Stimulated activated CD8-positive, alpha-beta memory T cell treated with anti-CD3 and anti-CD28 coated beads, Interleukin-15, amount 100 ng/mL, for 1 hour (primary cell): ENCODE measurements at regions not wholly inside any gene's neighbourhood (a gene's known extent, or its start where the extent isn't known, plus 50 kb on each side); places are given as distances from the start of the nearest gene placed in this dataset.

ENCODE experiments used
- DNase-seq: peaks from one replicate; pipeline ENCODE4 v3.0.0-alpha.2; 2020; ENCODE audit warnings: low read depth

DNA sequence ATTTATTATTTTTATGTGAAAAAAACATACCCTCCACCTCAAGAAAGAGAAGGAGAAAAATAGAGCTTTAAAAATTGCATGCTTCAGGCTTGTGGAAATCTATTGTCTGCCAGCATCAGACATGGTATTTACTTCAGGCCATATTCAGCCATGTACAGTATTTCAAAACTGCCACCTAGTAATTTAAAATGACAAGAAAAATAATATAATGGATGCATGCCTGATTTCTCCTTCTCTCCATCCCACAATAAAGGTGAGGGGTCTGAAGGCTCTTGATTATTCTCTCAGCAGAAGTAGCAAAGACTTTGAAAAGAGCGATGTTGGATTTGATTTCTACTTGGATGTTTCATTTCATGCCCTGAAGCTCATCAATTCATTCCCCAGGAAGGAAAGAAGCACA is 250.7 kb downstream of the TBC1D4 start:
- no peak for DNase-seq

DNA sequence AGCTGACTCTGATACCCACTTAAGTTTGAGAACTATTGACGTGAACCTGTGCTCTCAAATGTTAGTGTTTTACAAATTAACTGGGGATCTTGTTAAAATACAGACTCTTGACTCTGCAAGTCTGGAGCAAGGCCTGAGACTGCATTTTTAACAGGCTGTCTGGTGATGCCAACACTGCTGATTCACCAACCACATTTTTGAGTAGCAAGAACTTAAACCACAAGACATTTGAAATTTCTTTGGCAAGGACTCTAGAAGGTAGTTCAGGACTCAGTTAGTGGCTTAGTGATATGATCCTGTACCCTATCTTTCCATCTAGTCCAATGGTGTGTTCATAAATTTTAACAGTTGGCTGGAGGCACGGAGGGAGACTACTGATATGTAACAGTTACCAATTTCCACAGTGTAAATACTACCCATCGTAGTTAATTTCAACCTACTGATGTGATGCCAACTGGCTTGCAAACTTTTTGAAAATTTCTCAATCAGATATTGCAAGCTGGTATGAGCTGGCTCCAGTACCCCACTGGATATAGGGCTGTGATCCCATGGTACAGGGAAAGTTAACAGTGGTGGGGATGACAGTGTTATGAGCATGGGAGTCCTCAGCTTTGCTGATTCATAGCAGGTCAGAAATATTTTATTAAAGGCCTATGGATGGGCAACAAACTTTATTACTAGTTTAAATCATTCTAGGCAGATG is 255.1 kb downstream of the TBC1D4 start:
- DNase-seq = no peak

DNA sequence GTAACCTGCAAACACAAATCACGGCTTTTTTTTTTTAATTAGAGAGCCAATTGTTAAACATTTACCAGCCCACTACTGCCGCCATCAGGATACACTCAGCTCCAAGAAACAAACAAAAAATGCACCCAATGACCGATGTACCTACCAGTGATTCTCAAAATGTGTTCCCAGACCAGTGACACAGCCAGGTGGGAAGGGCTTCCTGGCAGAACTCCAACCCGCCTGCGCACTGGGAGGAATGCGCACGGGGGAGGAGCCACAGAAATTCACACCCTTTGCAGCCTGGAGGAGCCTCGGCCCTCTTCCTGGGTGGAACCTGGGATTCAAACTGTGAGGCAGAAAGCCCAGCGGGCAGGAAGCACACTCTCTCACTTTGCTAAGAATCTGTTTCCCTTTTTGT is 255.9 kb downstream of the TBC1D4 start:
- DNase-seq = no peak

DNA sequence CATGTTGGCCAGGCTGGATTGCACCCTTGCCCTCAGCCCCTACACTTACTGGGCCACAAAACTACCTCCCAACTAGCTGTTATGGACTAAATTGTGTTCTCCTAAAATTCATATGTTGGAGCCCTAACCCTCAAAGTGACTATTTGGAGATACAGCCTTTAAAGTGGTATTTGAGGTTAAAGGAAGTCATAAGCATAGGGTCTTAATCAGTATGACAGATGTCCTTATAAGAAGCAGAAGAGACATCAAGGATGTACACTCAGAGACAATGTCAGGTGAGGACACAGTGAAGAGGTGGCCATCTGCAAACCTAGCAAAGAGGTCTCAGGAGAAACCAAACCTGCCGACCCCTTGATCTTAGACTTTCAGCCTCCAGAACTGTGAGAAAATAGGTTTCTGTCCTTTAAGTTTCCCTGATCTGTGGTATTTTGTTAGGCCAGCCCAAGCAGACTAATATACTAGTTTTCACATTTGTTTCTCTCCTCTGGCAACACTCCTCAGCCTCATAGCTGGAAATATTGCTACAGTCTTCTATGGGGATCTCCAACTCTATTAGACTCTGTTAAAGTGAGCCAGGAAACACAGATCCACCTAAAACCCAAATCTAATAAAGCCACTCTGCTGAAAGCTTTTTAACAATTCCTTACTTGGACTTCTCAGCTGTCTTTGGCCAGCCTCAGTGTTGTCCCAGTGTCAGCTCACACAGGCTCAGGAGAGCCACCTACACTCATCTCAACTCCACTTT is 256.5 kb downstream of the TBC1D4 start:
- DNase-seq = no peak

DNA sequence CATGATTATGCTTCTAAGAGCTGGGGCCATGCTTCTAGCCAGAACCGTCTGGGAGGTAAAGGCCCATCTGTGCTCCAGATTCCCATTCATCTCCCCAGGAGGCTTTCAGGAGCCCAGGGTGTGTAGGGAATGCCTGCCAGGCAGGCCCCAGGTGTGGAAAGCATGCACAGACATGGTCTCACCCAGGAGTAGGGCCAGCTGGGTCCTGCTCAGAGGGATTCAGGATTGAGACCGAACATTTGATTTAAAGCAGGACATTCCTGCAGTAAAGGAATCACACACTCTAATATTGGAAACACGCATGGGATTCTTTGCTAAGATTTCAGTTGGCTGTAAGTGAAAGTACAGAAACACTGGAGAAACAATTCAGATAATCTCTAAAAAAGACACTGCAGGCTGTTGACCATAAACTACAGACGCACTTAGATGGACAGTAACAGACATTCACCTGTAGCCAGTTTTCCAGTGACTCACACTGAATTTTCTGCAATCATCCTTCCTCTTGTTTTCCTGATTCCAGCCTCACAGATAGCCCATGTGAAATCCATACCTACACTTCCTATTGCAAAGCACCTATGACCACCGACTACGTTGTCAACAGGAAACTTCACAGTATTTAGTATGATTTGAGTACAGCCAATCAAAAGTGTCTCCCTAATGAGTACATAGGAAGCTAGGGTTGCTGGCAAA is 257.8 kb downstream of the TBC1D4 start:
- DNase-seq = no peak

DNA sequence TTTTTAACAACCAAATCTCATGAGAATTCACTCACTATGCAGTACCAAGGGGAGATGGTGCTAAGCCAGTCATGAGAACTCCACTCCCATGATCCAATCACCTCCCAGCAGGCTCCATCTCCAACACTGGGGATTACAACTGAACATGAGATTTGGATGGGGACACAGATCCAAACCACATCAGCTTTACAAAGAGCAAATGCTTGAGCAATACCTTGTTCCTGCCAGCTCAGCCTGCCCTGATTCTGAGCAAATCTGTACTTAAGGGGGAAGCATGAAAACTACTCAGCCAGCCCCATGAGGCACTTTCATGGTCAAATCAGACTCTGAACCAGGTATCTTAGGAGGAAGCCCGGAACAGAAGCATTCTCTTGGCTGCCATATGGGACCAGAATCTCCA is 259.9 kb downstream of the TBC1D4 start:
- no peak for DNase-seq

DNA sequence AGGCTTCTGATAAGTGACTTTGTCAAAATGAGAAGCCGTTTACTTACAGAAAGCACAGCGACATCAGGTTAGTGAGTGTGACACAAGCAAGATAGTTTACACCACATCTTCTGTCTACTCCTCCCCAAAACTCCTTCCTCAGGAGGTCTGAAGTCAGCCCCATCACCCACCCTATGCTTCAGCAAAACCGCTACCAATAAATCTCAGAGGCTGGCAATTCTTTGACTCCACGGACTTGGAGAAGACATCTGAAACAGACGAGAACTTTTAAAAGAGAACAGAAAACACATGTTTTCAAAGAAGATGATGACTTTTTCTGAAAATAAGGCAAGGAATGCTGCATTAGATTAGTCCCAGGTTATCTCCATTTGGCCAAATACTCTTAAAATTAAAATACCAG is 261.1 kb downstream of the TBC1D4 start:
- no peak for DNase-seq

DNA sequence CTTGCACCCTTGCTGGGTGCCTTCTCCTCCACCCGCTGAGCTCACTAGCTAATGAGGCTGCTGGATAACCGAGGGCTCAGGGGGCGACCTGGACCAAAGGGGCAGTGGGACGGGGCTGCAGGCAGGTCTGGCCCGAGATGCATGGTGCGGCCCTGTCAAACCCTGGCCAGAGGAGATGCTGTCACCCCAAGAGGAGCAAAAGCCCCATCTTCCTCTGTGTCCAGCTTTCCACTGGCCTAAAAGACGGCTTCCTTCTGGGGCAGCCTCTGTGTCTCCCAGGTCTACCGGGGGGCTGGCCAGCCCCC is 261.8 kb downstream of the TBC1D4 start:
- DNase-seq = no peak

DNA sequence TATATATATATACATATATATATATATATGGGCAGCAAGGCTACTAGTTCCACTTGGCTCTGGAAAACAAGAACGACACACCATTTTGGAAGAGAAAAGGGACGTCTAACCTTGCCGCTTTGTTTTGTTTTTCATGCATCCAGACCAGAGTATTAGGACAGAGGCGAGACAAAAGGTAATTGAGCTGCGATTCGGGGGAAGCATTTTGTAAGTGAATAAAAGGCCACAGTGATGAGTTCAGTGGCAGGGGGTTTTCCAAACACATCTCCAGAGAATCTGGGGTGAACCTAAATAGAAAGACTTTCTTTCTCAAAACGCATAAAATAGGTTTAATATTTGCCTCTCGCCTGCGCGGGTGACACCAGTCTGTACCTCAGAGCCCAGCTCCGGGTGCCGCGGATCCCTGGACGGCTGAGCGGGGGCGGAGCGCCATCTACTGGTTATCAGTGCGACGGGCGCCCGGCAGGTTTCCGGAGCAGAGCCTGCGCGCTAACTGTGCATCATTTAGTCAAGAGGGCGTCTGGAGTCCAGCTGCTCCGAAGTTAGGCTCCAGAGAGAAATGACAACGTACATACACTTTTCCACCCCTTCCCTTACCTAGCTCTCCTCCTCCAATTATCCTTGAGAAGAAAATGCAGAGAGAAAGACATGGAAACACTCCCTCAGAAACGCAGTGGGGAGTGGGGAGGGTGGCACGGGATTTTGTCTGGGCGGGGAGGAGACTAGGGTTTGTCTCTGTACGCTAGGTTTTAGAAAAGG is 262.3 kb downstream of the TBC1D4 start:
- DNase-seq = peak; percentile 70

DNA sequence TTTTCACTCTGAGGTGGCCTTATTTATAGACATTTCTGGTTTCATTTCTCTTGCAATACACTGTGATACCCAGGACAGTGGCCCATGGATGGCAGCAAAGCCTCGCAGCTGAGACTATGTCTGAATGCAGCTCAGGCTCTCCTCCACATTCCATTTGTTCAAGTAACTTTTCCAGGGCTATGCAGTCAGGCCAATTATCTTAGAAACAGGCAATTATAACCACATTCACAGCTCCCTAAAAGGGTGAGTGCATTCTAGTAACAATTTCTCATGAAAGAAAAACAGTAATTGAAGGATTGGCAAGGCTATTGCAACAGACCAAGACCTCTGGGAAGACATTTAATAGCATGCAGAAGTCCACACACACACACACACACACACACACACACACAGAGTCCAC is 264.0 kb downstream of the TBC1D4 start:
- DNase-seq = no peak

DNA sequence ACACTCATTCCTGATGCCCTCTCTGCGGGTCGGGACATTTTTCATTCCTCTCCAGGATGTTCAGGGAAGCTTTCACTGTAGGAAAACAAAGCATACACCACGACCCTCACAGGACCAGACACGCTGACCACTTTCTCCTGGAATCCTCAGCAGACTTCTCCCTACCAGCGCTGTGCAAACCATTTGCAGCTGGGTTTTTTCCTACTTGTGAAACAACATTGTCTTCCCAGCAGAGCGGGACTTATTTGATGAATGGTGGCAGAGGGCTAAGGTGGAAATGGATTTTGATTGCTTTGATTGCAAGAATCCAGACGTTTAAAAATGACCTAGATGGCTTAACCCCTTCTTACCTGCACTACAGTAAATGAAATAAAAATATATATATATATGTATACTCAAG is 265.9 kb downstream of the TBC1D4 start:
- DNase-seq = no peak

DNA sequence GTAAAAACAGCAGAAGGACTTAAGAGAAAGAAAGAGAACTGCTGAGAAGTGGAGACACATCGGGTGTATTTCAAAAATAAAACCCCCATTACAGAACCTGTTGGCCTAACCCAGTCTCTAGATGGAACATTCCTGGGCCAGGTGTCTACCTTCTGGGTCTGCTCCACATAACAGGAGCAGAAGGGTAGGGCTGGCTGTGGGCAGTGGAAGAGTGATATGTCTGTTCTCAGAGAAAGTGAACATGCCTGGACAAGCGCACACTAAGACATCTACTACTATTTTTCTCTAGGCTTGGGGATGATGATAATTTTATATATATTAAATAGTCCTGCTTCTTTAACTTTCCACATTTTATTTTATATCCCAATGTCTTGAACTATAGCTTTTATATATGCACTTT is 267.1 kb downstream of the TBC1D4 start:
- no peak for DNase-seq

DNA sequence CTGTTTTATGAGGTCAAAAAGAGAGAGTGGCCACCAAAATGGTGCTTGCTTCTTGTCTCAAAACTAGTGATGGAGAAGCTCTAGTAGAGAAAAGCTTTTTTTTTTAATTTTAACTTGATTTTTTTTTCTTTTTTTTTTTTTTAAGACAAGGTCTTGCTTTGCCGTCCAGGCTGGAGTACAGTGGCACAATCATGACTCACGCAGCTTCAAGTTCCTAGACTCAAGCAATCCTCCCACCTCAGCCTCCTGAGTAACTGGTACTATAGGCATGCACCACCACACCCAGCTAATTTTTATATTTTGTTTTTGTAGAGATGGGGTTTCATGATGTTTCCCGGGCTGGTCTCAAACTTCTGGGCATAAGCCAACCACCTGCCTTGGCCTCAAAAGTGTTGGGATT is 279.0 kb downstream of the TBC1D4 start:
- no peak for DNase-seq

DNA sequence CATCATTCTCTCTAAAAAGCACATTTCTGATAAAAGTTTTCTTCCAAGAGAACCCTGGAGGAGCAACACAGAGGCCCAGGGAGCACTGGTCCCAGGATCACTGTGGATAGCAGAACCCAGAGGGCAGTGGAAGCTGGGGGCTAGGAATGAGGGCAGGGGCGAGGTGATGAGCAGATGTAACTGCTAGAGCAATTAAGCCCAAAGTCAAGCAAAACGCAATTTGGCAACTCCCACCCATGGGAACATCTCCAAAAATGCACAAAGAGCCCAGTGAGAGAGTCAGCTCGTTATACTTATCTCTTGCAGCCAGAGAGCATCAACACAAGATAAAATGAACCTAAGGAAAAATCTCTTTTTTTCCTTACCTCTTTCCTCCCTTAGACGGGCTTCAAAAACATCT is 284.2 kb downstream of the TBC1D4 start:
- no peak for DNase-seq

DNA sequence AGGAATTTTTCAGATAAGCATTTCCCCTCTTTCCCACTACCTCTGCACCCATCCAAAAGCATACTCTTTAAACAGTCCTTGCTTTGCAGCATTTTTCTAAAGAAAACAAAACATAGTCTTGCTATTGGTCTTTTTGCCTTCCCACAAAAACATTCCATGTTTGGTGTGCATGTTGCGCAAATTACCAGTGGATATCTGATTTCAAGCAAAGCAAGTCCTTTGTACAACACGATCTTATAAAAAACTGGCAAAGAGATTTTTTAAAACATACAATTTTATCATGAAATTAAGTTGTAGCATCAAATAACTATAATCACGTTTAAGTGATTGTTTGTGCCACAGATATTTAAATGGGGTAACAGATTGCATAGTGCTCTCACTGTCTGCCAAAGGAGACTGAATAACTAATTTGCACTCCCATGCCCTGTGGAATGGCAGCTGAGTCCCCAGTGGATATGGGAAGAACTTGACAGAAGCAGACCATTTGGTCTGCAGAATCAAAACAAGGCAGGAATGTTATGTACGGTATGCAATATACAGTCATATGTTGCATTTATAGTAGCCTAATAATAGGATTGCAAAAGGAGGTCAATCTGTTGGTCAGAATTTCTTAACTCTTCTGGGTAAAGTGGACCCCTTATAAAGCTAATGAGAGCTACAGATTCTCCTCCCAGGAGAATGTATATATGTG is 285.7 kb downstream of the TBC1D4 start:
- no peak for DNase-seq

DNA sequence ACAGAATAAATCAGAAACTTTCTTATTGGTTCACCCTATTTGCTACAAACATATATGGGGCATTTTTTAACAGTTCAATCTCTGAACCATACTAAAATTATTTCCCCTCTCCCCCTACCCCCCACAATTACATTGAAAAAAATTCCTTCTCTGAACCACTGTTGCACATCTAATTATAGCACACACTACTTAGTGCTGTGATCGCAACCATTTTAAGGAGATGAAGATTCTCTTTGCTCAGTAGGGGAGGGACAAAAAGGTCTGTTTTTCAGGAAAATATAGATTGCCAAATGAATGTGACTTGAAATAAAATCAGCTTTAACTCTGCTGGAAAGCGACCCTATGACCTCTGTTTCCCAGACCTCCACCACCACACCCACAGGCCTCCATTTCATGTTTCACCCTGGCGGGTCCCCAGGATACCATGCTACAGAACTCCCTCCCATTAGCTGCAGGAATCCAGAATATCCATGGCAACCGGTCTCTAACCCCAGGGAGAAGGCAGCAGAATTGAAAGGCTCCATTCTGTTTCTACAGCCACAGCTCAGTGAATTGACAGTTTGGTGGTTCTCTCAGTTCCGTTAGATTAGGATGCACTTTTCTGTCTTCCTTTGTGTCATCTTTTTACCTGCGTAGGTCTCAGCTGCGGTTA is 286.3 kb downstream of the TBC1D4 start:
- no peak for DNase-seq

DNA sequence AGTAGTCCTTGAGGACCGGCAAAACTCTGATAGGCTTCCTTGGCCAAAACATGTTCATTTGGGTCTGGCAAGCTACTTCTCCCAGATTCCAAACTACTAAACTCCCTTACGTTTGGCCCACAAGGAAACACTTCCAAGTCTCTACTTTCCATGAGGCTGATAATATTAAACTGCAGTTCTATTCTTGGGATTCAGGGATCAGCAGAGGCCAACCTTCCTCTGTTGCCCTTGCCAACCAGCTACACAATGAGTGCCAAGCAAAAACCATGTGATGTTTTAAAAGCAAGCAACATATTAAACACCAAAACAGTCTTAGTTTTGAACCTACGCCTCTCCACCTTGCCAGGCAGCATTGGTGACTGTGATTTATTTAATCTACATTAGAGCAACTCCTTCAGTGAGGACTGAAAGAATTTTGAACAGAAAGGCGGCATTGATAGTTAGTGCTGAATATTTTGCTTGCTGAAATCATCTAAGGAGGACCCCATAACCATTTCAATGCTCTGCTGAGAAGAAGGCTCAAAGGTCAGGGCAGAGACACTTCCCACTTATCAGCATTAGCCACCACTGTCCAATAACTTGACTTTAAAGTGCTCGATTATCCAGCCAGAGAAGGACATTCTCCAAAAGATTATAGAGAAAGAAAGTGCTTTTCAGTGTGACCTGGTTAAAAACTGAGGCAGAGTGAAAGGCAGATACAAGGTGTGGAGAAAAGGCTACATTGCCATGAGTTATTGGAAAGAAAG is 287.1 kb downstream of the TBC1D4 start:
- DNase-seq = no peak

DNA sequence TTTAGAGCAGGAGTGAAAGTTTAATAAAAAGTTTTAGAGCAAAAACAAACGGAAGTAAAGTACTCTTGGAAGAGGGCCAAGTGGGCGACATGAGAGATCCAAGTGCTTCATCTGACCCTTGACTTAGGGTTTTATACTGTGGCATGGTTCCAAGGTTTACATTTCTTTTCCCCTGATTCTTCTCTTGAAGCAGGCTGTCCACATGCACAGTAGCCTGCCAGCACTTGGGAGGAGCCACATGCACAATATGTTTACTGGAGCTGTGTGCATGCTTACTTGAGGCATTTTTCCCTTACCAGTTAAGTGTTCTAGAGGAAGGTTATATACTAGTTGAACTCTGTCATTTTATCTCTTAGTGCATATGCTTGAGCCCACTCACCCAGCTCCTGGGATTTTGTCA is 295.6 kb downstream of the TBC1D4 start:
- DNase-seq = no peak

DNA sequence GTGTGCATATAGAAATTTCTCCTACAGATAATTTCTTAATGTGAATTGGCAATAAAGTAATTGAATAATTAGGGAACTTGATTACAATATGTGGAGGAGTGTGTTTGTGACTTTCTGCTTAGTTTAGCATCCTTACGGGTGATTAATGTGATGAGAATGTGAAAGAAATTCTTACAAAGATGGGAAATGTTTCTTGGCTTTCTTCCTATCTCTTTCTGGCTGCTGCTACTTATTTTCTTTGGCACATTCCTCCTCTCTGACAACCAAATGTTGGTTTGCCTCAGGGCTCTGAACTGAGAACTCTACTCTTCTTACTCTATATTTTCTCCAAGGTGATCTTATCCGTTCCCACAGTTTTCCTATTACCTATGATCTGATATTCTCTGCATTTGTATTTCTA is 300.1 kb downstream of the TBC1D4 start:
- no peak for DNase-seq

DNA sequence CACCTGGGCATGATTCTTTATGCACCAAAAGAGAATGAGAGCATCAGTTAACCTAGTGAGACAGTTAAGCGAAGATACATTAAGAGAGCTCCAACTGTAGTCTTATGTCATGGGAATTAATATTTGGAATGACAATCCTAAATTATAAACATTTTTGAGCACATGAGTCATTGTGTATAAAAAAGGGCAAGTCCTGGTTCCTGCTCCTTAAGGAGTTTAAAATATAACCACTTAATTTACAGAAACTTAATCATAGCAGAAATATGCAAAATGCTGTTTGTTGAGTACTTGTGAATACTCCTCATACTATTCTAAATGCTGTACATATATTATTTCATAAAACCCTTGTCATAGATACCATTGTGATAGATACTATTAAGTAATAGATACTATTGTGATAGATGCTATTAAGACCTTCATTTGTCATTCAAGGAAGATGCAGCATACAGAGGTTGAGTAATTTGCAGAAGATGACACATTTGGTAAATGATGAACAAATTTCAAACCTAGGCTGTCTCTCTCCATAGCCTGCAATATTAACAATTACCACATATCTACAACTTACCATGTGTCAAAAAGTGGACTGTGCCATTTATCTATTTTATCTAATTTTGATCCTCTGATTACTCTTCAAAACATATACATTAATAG is 301.0 kb downstream of the TBC1D4 start:
- DNase-seq = no peak
